Stimulated activated CD8-positive, alpha-beta memory T cell treated with anti-CD3 and anti-CD28 coated beads, Interleukin-7, amount 100 ng/mL, for 1 hour (primary cell): ENCODE measurements at regions not wholly inside any gene's neighbourhood (a gene's known extent, or its start where the extent isn't known, plus 50 kb on each side); places are given as distances from the start of the nearest gene placed in this dataset.

Experiments used
- DNase-seq, 2 donors: peaks; one replicate each; pipeline ENCODE4 v3.0.0-alpha.2; 2020; ENCODE audit warnings: low read depth in 2 of 2

GRCh38 chr5:1706021-1706420, 93.6 kb downstream of the MRPL36 start:
- no peak for DNase-seq

DNA sequence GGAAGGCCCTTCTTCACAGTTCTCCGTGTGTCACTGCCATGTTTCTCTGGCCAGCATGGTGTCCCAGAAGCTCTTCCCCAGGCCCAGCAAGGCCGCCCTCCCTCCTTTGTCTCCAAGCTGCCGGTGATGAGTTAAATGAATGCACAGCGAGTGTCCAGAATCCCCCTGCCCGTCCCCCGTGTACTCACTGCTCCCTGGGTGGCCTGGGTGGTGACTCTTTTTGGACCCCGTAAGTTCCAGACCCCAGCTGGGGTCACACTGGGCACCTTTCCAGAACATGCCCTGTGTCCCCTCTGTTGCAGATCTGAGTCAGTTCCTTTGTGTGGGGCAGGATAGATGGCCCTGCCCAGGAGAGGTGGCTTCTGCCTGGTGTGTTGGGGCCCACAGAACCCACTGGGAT, 95.0 kb downstream of the MRPL36 start:
- DNase-seq, result no peak

DNA sequence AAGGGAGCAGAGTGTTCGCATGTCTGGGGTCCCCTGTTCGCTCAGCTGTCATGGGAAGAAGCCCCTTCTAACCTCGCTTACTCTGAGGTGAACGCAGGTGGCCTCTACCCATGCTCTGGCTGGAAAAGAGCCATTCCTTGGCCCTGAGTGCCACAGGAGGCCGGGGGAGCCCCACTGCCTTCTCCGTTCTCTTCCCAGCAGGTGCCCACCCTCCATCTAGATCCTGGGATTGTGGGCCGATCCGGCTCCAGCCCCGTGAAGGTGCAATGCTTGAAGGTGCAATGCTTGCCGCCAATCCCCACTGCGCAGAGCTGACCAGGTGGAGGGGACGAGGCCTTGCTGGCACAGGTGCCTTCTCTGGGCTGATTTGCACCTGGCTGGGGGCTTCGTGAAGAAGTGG, 95.4 kb downstream of the MRPL36 start:
- DNase-seq, result no peak

DNA sequence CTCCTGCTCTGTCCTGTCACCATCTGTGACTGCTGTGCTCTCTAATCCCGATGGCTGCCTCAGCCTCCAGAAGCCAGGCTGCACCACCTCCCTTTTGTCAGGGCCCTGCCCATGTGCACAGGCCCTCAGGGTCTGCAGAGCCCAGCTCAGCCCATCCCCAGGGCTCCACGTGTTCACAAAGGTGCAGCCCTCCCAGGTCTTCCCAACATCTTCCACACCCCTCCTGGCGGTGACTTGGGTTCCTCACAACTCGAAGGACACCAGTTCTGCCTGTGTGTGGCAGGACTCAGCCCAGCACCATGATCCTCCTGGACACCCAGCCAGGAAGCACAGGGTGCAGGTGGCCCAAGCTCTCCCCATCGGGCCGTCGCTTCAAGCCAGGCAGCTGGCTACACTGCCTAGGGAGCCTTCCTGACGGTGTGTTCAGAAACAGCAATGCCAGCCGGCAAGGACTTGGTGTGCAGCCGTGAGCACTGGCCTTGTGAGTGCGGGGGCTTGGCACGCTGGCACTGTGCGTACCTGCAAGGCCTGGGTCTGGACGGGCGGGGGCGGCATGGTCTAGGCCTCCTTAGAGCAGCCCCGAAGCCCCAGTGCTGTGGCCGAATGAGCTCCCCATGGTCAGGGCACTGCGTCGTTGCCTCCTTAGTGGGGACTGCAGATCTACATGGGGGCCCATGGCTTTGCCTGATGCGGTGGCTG, 96.1 kb downstream of the MRPL36 start:
- no peak for DNase-seq

GRCh38 chr5:1702318-1702717, 97.3 kb downstream of the MRPL36 start:
- no peak for DNase-seq

DNA sequence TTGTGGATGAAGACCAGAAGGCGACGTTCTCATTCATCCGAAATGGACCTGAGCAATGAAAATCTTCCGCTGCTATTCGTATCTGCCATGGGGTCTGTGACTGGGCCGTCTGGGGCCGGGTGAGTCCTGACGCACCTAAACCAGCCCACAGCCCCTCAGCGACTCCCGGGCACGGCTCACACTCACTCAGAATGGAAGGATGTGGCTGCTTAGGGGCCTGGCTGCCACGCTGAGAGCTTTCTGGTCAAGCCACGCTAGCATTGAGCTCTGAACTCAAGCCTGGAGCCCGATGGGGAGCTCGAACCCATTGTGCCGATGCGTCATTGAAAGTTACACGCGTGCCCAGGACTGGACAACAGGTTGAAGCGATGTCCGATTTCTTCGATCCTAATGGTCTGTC, 97.8 kb downstream of the MRPL36 start:
- no peak for DNase-seq

- DNase-seq, result no peak
Measured at GRCh38 chr5:1701216-1701864, 98.3 kb downstream of the MRPL36 start.

DNA sequence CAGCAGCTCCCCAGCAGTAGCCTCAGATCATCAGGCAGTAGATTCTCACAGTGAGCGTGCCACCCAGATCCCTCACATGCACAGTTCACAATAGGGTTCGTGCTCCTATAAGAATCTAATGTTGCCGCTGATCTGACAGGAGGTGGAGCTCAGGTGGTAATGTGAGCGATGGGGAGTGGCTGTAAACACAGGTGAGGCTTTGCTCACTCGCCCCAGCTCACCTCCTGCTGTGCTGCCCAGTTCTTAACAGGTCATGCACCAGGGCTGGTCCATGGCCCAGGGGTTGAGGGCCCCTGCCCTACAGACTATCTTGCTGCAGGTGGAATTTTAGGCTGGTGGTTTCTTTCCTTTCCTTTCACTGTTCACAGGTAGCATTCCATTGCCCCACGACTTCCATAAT, 100.2 kb downstream of the MRPL36 start:
- DNase-seq, result no peak

- no peak for DNase-seq
Measured at GRCh38 chr5:1698589-1699316, 100.9 kb downstream of the MRPL36 start.

DNA sequence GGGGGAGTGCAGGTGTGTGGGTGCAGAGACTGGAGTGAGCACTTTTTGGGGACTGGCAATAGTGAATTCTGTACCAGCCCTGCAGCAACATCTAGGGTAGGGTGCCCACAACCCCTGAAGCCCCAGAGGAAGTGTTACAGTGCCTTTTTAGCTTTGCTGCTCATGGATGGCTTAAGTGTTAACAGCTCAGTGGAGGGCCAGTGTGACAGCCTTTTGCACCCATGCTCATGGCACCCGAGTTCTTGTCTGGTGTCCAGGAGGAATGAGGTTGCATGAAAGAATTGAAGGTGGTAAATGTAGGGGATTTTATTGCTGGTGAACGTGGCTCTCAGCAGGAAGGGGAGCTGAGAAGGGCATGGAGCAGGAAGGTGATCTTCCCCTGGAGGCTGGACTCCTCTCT, 107.3 kb downstream of the MRPL36 start:
- no peak for DNase-seq

DNA sequence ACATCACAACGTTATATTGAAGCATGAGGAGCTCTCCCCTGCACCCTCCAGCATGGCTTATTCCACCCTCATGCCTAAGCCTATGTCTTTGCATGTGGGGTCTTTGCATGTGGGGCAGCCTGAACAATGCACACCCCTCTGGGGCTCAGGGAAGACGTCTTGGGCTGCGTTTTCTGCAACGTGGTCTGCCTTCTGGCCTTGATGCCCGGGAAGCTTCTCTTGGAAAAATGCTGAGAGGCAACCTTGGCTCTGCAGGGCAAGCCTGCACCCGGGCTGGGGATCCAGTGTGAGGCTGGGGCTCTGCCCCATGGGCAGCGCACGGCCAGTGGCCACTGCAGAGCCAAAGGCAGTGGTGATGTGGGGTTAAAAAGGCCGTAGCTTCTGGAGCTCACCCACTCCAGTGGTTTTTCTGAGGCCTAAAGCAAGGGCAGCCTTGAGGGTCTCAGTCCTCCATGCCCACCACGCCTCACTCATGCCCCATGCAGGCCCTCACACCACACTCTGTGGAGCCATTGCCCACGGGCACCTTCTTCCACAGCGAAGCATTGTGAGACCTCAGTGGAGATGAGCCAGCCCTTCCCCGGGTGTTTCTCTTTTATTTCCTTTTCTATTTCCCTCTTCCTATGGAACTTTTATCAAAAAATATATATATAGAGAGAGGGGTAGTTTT, 112.2 kb downstream of the MRPL36 start:
- DNase-seq, result no peak

DNA sequence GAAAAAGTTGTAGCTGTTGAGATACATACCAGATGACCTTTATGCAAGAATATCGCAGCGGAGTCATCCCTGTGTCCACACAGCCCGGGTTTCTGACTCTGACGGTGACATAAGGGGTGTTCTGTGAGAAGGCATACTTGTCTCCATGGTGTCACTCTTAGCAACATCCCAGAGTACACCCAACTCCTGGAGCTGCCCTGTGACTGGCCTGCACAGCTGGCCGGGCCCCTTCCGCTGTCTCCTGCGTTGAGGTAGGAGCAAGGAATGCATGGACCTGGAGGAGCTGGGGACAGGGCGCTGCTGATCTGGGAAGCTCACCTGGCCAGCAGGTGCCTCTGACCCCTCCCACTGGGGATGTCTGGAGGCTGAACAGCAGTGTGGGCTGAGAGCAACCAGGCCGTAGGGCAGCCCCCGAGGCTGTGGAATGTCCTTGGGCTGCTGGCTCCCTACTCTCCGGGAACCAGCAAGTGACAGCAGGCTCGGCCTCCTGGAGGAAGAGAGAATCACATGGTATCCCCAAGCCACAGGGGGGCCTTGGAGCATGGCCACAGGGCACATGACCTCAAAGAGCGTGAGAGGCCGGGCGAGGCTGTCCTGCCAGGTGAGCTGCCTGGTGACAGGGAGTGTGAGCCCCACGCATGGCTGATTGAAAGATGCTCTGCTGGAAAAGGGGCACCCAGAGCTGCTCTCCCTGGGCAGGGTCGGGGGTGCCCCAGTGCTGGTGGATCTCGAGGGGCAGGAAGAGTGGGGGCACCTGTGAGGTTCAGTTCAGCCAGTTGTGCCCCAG, 113.4 kb downstream of the MRPL36 start:
- no peak for DNase-seq

- no peak for DNase-seq
Measured at GRCh38 chr5:1685066-1685465, 114.6 kb downstream of the MRPL36 start.

DNA sequence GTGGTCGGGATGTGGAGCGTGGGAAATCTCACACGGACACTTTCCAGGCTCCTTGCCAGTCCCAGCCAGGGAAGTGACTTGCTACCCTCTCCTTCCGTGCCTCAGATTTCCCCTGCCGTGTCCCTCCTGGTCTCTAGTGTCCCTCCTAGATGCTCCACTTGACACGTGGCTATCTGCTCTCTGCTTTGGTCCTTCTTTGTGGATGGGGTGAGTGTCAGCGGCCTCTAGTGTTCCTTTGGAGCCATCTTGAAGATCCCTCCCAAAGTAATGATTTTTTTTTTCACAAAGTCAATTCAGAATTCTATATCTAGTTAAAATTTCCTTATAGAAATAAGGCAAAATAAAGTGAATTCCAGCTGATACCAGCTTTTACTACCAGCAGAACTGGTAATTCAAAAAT, 117.7 kb downstream of the MRPL36 start:
- no peak for DNase-seq

DNA sequence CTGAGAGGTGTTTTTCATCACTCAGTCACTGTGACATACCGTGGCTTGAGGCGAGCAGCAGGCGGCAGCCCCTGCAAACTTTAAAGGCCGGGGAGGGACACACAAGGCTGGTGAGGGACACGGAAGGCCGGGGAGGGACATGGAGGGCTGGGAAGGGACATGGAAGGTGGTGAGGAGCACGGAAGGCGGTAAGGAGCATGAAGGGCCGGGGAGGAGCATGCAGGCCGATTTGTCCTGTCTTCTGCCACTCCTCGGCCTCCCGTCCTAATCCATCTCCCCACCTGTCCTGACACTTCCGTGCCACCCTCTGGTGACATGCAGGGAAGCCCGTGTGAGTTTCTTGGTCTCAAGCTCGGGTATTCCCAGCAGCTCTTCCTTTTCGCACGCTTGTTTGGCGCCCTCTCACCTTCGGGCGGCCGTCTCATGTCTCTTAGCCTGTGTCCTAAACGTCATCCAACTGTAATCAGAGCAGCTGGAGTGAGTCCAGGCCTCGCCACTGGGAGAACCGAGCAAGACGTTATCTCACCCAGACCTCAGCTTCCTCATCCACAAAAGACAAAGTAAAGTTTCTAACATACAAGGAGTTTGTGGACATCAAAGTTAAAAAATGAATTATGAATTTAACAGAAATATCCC, 126.5 kb downstream of the MRPL36 start:
- DNase-seq, result no peak

GRCh38 chr5:1672396-1672795, 127.2 kb downstream of the MRPL36 start:
- DNase-seq, result no peak

DNA sequence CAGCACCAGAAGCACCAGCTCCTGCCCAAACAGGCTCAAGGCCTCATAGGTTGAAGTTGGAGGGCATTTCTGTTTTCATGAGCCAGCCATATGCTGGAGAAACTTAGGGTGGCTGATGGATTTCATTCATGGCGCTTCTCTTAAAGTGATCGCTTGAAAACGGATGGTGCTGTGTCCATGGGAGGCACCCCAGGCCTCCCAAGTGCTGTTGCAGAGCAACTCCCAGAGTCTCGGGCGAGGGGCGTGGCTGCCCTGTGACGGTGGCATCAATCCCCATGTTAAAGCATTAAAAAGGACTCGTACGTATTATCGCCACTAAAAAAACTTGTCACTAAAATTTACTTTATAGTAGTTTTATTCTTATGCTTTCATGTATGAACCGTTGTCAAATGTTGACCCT, 128.3 kb downstream of the MRPL36 start:
- DNase-seq, result no peak

- no peak for DNase-seq
Measured at GRCh38 chr5:1670351-1670750, 129.3 kb downstream of the MRPL36 start.

- no peak for DNase-seq
Measured at GRCh38 chr5:1669276-1670155, 130.1 kb downstream of the MRPL36 start.

- no peak for DNase-seq
Measured at GRCh38 chr5:1668141-1668721, 131.4 kb downstream of the MRPL36 start.
